ENCODE measurements at regions not wholly inside any gene's neighbourhood (a gene's known extent, or its start where the extent isn't known, plus 50 kb on each side); places are given as distances from the start of the nearest gene placed in this dataset.

DNA sequence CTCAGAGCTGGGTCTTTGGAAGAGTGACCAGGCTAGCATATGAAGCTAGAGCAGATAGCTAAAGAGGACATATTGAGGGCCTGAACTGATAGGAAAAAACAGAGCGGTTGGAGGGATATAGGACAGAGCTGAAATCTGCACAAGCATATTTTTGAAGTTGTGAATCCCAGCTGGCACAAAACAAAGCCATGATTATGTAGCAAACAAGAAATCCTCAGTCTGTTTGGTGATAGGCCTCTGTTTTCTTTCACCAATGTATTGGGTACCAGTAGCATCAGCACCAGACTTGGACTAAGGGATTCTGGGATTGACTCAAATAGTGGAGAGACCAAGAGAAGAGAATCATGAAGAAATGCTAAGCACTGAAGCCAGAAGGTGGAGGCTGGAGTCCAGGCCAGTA is 151.0 kb downstream of the FAM43A start:
- TF ChIP-seq EZH2phosphoT487 (IDR thresholded peaks at IDR 0.05; ENCODE audit: borderline replicate concordance): no peak
- TF ChIP-seq, protein P1, sequence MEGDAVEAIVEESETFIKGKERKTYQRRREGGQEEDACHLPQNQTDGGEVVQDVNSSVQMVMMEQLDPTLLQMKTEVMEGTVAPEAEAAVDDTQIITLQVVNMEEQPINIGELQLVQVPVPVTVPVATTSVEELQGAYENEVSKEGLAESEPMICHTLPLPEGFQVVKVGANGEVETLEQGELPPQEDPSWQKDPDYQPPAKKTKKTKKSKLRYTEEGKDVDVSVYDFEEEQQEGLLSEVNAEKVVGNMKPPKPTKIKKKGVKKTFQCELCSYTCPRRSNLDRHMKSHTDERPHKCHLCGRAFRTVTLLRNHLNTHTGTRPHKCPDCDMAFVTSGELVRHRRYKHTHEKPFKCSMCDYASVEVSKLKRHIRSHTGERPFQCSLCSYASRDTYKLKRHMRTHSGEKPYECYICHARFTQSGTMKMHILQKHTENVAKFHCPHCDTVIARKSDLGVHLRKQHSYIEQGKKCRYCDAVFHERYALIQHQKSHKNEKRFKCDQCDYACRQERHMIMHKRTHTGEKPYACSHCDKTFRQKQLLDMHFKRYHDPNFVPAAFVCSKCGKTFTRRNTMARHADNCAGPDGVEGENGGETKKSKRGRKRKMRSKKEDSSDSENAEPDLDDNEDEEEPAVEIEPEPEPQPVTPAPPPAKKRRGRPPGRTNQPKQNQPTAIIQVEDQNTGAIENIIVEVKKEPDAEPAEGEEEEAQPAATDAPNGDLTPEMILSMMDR (conservative IDR thresholded peaks at IDR 0.05; ENCODE audit: low read length): no peak
- H3K4me3 ChIP-seq (ENCODE audit: low read length, poor library complexity, severe bottlenecking): no peak overlapping the region
- no peaks in the 10 kb centered on the region for H3K9me2 ChIP-seq (replicated peaks; ENCODE audit: low read depth, low read length)
- no peak overlapping the region for H3K4me2 ChIP-seq (ENCODE audit: low read depth, low read length, poor library complexity, severe bottlenecking)
- H3K36me3 ChIP-seq (ENCODE audit: insufficient read depth, low read length): no peaks in the 10 kb centered on the region
- H3K9ac ChIP-seq (ENCODE audit: low read depth, low read length, poor library complexity, severe bottlenecking): no peak overlapping the region
- no peak overlapping the region for H2AFZ ChIP-seq (ENCODE audit: low read length)
- no peaks in the 10 kb centered on the region for H4K20me1 ChIP-seq (ENCODE audit: insufficient read depth, low read length, poor library complexity, severe bottlenecking)
- H3K27me3 ChIP-seq (ENCODE audit: insufficient read depth, low read length, poor library complexity, severe bottlenecking): no peaks in the 10 kb centered on the region
- no peaks in the 10 kb centered on the region for H3K4me1 ChIP-seq (ENCODE audit: insufficient read depth, low read length, poor library complexity, severe bottlenecking)
- H3K79me2 ChIP-seq (ENCODE audit: insufficient read depth, low read length): no peaks in the 10 kb centered on the region
- H3F3A ChIP-seq (ENCODE audit: low read depth): no peaks in the 10 kb centered on the region
- H3K9me3 ChIP-seq (ENCODE audit: insufficient read depth, low read depth, low read length): no peaks in the 10 kb centered on the region

DNA sequence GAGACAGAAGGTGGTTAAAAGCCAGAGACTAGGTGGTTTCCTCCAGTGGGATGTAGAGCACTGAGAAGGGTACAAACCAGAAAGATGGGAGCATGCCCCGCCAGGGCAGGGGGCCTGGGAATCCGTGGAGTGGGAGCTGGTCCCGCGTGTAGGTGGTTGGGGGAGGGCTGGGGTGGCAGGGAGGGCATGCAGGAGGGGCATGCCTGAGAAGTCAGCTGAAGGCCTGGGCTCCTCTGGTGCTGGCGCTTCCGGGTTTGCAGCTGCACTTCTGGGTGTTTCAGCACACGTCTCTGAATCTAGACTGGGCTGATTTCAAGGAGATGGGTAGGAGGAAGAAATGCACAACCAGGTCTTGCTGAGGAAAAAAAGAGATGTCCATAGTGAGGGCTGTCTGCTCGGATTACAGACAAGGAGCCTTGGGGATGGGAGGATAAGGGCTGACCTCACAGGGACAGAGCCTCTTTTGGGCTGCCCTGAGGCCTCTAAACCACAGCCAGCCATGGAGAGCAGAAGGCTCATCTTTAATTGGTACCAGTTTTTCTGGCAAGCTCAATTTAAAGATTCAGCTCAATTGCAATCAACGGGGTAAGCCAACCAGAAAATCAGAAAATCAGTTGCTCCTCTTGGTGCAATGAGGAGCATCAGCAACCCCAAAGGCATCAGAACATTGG is 151.9 kb downstream of the FAM43A start:
- H3K36me3 ChIP-seq (ENCODE audit: insufficient read depth, low read length): no peaks in the 10 kb centered on the region
- H3K27me3 ChIP-seq (ENCODE audit: insufficient read depth, low read length, poor library complexity, severe bottlenecking): no peaks in the 10 kb centered on the region
- no peaks in the 10 kb centered on the region for H4K20me1 ChIP-seq (ENCODE audit: insufficient read depth, low read length, poor library complexity, severe bottlenecking)
- H3F3A ChIP-seq (ENCODE audit: low read depth): no peaks in the 10 kb centered on the region
- H3K9ac ChIP-seq (ENCODE audit: low read depth, low read length, poor library complexity, severe bottlenecking): no peak overlapping the region
- no peaks in the 10 kb centered on the region for H3K4me1 ChIP-seq (ENCODE audit: insufficient read depth, low read length, poor library complexity, severe bottlenecking)
- H3K9me3 ChIP-seq (ENCODE audit: insufficient read depth, low read depth, low read length): no peaks in the 10 kb centered on the region
- TF ChIP-seq, protein P1 (conservative IDR thresholded peaks at IDR 0.05; ENCODE audit: low read length): no peak
- no peak for TF ChIP-seq EZH2phosphoT487 (IDR thresholded peaks at IDR 0.05; ENCODE audit: borderline replicate concordance)
- no peaks in the 10 kb centered on the region for H3K79me2 ChIP-seq (ENCODE audit: insufficient read depth, low read length)
- H3K4me2 ChIP-seq (ENCODE audit: low read depth, low read length, poor library complexity, severe bottlenecking): no peak overlapping the region
- H3K9me2 ChIP-seq (replicated peaks; ENCODE audit: low read depth, low read length): no peaks in the 10 kb centered on the region
- no peak overlapping the region for H3K4me3 ChIP-seq (ENCODE audit: low read length, poor library complexity, severe bottlenecking)
- H2AFZ ChIP-seq (ENCODE audit: low read length): no peak overlapping the region

DNA sequence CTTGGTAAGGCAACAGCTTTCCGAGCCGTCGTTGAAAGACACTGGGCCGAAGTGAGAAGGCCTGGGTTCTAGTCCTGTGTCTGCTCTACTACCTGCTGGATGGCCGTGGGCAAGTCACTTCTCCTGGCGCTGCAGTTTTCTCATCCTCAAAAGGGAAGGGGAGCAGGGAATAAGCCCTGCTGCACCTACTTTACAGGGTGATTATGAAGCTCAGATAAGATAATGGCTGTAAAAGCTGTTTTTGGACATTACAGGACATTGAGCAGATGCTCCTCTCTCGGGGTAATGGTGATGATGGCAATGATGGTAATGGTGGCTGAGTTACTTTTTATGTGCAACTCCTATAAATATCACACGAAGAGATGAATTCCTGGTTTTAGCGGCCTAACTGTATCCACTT is 152.6 kb downstream of the FAM43A start:
- TF ChIP-seq EZH2phosphoT487 (IDR thresholded peaks at IDR 0.05; ENCODE audit: borderline replicate concordance): no peak
- TF ChIP-seq, protein P1 (conservative IDR thresholded peaks at IDR 0.05; ENCODE audit: low read length): no peak
- H2AFZ ChIP-seq (ENCODE audit: low read length): no peak overlapping the region
- H3K9me3 ChIP-seq (ENCODE audit: insufficient read depth, low read depth, low read length): no peaks in the 10 kb centered on the region
- H3K9me2 ChIP-seq (replicated peaks; ENCODE audit: low read depth, low read length): no peaks in the 10 kb centered on the region
- H3K9ac ChIP-seq (ENCODE audit: low read depth, low read length, poor library complexity, severe bottlenecking): no peak overlapping the region
- no peaks in the 10 kb centered on the region for H3K4me1 ChIP-seq (ENCODE audit: insufficient read depth, low read length, poor library complexity, severe bottlenecking)
- no peak overlapping the region for H3K4me2 ChIP-seq (ENCODE audit: low read depth, low read length, poor library complexity, severe bottlenecking)
- H3F3A ChIP-seq (ENCODE audit: low read depth): no peaks in the 10 kb centered on the region
- no peaks in the 10 kb centered on the region for H3K79me2 ChIP-seq (ENCODE audit: insufficient read depth, low read length)
- H3K36me3 ChIP-seq (ENCODE audit: insufficient read depth, low read length): no peaks in the 10 kb centered on the region
- H3K27me3 ChIP-seq (ENCODE audit: insufficient read depth, low read length, poor library complexity, severe bottlenecking): no peaks in the 10 kb centered on the region
- H3K4me3 ChIP-seq (ENCODE audit: low read length, poor library complexity, severe bottlenecking): no peak overlapping the region
- no peaks in the 10 kb centered on the region for H4K20me1 ChIP-seq (ENCODE audit: insufficient read depth, low read length, poor library complexity, severe bottlenecking)

All from Loucy (cell line).